ENCODE measurements at regions not wholly inside any gene's neighbourhood (a gene's known extent, or its start where the extent isn't known, plus 50 kb on each side); places are given as distances from the start of the nearest gene placed in this dataset.

- Histone ChIP-seq H3K4me3 (ENCODE audit: low read length) (no peak overlapping the region), H3K36me3 (ENCODE audit: insufficient read depth, low read length) (no peaks in the 10 kb centered on the region), H3K27ac (ENCODE audit: low read depth, low read length) (no peak overlapping the region), H3K9me3 (ENCODE audit: insufficient read depth, low read depth, low read length) (no peaks in the 10 kb centered on the region), H3K27me3 (ENCODE audit: insufficient read depth, low read length) (no peaks in the 10 kb centered on the region), H3K4me1 (ENCODE audit: insufficient read depth, low read length) (no peaks in the 10 kb centered on the region), H3K9ac (ENCODE audit: low read depth, low read length) (no peak overlapping the region)
- WGBS: 90% methylated on average over 2 of the region's 3 CpGs
Observed at GRCh38 chr4:36884151-36884550, 360.4 kb upstream of the NWD2 start.

GRCh38 chr4:36891971-36892370, 352.6 kb upstream of the NWD2 start:
- no peak overlapping the region for H3K9ac ChIP-seq (ENCODE audit: low read depth, low read length)
- H3K4me3 ChIP-seq (ENCODE audit: low read length): no peak overlapping the region
- no peaks in the 10 kb centered on the region for H3K27me3 ChIP-seq (ENCODE audit: insufficient read depth, low read length)
- H3K9me3 ChIP-seq (ENCODE audit: insufficient read depth, low read depth, low read length): no peaks in the 10 kb centered on the region
- no peaks in the 10 kb centered on the region for H3K36me3 ChIP-seq (ENCODE audit: insufficient read depth, low read length)
- no peak overlapping the region for H3K27ac ChIP-seq (ENCODE audit: low read depth, low read length)
- H3K4me1 ChIP-seq (ENCODE audit: insufficient read depth, low read length): no peaks in the 10 kb centered on the region
- WGBS: 92% methylated on average over 2 of the region's 2 CpGs

GRCh38 chr4:36900446-36900987, 344.0 kb upstream of the NWD2 start:
- Histone ChIP-seq H3K27me3 (ENCODE audit: insufficient read depth, low read length) (no peaks in the 10 kb centered on the region), H3K4me1 (ENCODE audit: insufficient read depth, low read length) (peaks cover 6% of the 10 kb centered on the region; the same call in 1 of the 2 replicates), H3K27ac (ENCODE audit: low read depth, low read length) (no peak overlapping the region), H3K9ac (ENCODE audit: low read depth, low read length) (no peak overlapping the region), H3K4me3 (ENCODE audit: low read length) (no peak overlapping the region), H3K9me3 (ENCODE audit: insufficient read depth, low read depth, low read length) (0 out of 2 replicates have a peak, but pooled peaks cover 3% of the 10 kb centered on the region), H3K36me3 (ENCODE audit: insufficient read depth, low read length) (no peaks in the 10 kb centered on the region)
- WGBS: 73% methylated on average over 4 of the region's 4 CpGs

- Histone ChIP-seq H3K36me3 (ENCODE audit: insufficient read depth, low read length) (no peaks in the 10 kb centered on the region), H3K27me3 (ENCODE audit: insufficient read depth, low read length) (no peaks in the 10 kb centered on the region), H3K4me3 (ENCODE audit: low read length) (no peak overlapping the region), H3K9ac (ENCODE audit: low read depth, low read length) (no peak overlapping the region), H3K9me3 (ENCODE audit: insufficient read depth, low read depth, low read length) (no peaks in the 10 kb centered on the region), H3K27ac (ENCODE audit: low read depth, low read length) (no peak overlapping the region), H3K4me1 (ENCODE audit: insufficient read depth, low read length) (peaks cover 6% of the 10 kb centered on the region; the same call in 1 of the 2 replicates)
- 92% methylated on average over 3 of the region's 3 CpGs for WGBS
Observed at GRCh38 chr4:36904823-36905222, 339.7 kb upstream of the NWD2 start.

- H3K27me3 ChIP-seq (ENCODE audit: insufficient read depth, low read length): no peaks in the 10 kb centered on the region
- no peaks in the 10 kb centered on the region for H3K36me3 ChIP-seq (ENCODE audit: insufficient read depth, low read length)
- no peak overlapping the region for H3K27ac ChIP-seq (ENCODE audit: low read depth, low read length)
- no peaks in the 10 kb centered on the region; the same call in 1 of the 2 replicates for H3K4me1 ChIP-seq (ENCODE audit: insufficient read depth, low read length)
- H3K4me3 ChIP-seq (ENCODE audit: low read length): no peak overlapping the region
- 95% methylated on average over 4 of the region's 5 CpGs for WGBS
- no peak overlapping the region for H3K9ac ChIP-seq (ENCODE audit: low read depth, low read length)
- no peaks in the 10 kb centered on the region for H3K9me3 ChIP-seq (ENCODE audit: insufficient read depth, low read depth, low read length)
Observed at GRCh38 chr4:36914106-36914505, 330.4 kb upstream of the NWD2 start.

- no peaks in the 10 kb centered on the region for H3K9me3 ChIP-seq (ENCODE audit: insufficient read depth, low read depth, low read length)
- WGBS: 70% methylated on average over 2 of the region's 2 CpGs
Observed at GRCh38 chr4:36915717-36916116, 328.8 kb upstream of the NWD2 start.

GRCh38 chr4:36917413-36917812, 327.1 kb upstream of the NWD2 start:
- Histone ChIP-seq H3K27me3 (ENCODE audit: insufficient read depth, low read length) (no peaks in the 10 kb centered on the region), H3K36me3 (ENCODE audit: insufficient read depth, low read length) (no peaks in the 10 kb centered on the region)
- 89% methylated on average over 6 of the region's 6 CpGs for WGBS

More at GRCh38 chr4:36915717-36916116, 328.8 kb upstream of the NWD2 start:
- no peak overlapping the region for H3K4me3 ChIP-seq (ENCODE audit: low read length)
- no peak overlapping the region for H3K9ac ChIP-seq (ENCODE audit: low read depth, low read length)
- no peaks in the 10 kb centered on the region; the same call in 1 of the 2 replicates for H3K4me1 ChIP-seq (ENCODE audit: insufficient read depth, low read length)
- no peaks in the 10 kb centered on the region for H3K27me3 ChIP-seq (ENCODE audit: insufficient read depth, low read length)
- no peak overlapping the region for H3K27ac ChIP-seq (ENCODE audit: low read depth, low read length)
- no peaks in the 10 kb centered on the region for H3K36me3 ChIP-seq (ENCODE audit: insufficient read depth, low read length)

GRCh38 chr4:36919721-36920120, 324.8 kb upstream of the NWD2 start:
- Histone ChIP-seq H3K27me3 (ENCODE audit: insufficient read depth, low read length) (no peaks in the 10 kb centered on the region), H3K36me3 (ENCODE audit: insufficient read depth, low read length) (no peaks in the 10 kb centered on the region), H3K9ac (ENCODE audit: low read depth, low read length) (no peak overlapping the region), H3K4me1 (ENCODE audit: insufficient read depth, low read length) (peaks cover 4% of the 10 kb centered on the region; the same call in 1 of the 2 replicates), H3K4me3 (ENCODE audit: low read length) (no peak overlapping the region), H3K9me3 (ENCODE audit: insufficient read depth, low read depth, low read length) (no peaks in the 10 kb centered on the region), H3K27ac (ENCODE audit: low read depth, low read length) (no peak overlapping the region)
- 78% methylated on average over 2 of the region's 2 CpGs for WGBS

More at GRCh38 chr4:36917413-36917812, 327.1 kb upstream of the NWD2 start:
- no peak overlapping the region for H3K4me3 ChIP-seq (ENCODE audit: low read length)
- no peaks in the 10 kb centered on the region for H3K9me3 ChIP-seq (ENCODE audit: insufficient read depth, low read depth, low read length)
- no peak overlapping the region for H3K9ac ChIP-seq (ENCODE audit: low read depth, low read length)
- H3K4me1 ChIP-seq (ENCODE audit: insufficient read depth, low read length): no peaks in the 10 kb centered on the region; the same call in 1 of the 2 replicates
- no peak overlapping the region for H3K27ac ChIP-seq (ENCODE audit: low read depth, low read length)

- no peak overlapping the region for H3K27ac ChIP-seq (ENCODE audit: low read depth, low read length)
- H3K4me3 ChIP-seq (ENCODE audit: low read length): no peak overlapping the region
- H3K9me3 ChIP-seq (ENCODE audit: insufficient read depth, low read depth, low read length): no peaks in the 10 kb centered on the region
Observed at GRCh38 chr4:36921476-36922216, 322.9 kb upstream of the NWD2 start.

GRCh38 chr4:36930562-36931111, 313.9 kb upstream of the NWD2 start:
- H3K4me3 ChIP-seq (ENCODE audit: low read length): no peak overlapping the region
- 85% methylated on average over 1 of the region's 1 CpG for WGBS
- H3K27ac ChIP-seq (ENCODE audit: low read depth, low read length): no peak overlapping the region
- no peaks in the 10 kb centered on the region for H3K4me1 ChIP-seq (ENCODE audit: insufficient read depth, low read length)
- no peak overlapping the region for H3K9ac ChIP-seq (ENCODE audit: low read depth, low read length)
- no peaks in the 10 kb centered on the region for H3K36me3 ChIP-seq (ENCODE audit: insufficient read depth, low read length)
- no peaks in the 10 kb centered on the region for H3K27me3 ChIP-seq (ENCODE audit: insufficient read depth, low read length)
- H3K9me3 ChIP-seq (ENCODE audit: insufficient read depth, low read depth, low read length): no peaks in the 10 kb centered on the region

More at GRCh38 chr4:36921476-36922216, 322.9 kb upstream of the NWD2 start:
- H3K27me3 ChIP-seq (ENCODE audit: insufficient read depth, low read length): no peaks in the 10 kb centered on the region
- H3K36me3 ChIP-seq (ENCODE audit: insufficient read depth, low read length): no peaks in the 10 kb centered on the region
- H3K9ac ChIP-seq (ENCODE audit: low read depth, low read length): no peak overlapping the region
- H3K4me1 ChIP-seq (ENCODE audit: insufficient read depth, low read length): 0 out of 2 replicates have a peak, but pooled peaks cover 4% of the 10 kb centered on the region

- no peaks in the 10 kb centered on the region for H3K27me3 ChIP-seq (ENCODE audit: insufficient read depth, low read length)
- 93% methylated on average over 2 of the region's 2 CpGs for WGBS
- no peak overlapping the region for H3K4me3 ChIP-seq (ENCODE audit: low read length)
- no peak overlapping the region for H3K9ac ChIP-seq (ENCODE audit: low read depth, low read length)
- H3K4me1 ChIP-seq (ENCODE audit: insufficient read depth, low read length): no peaks in the 10 kb centered on the region
- no peak overlapping the region for H3K27ac ChIP-seq (ENCODE audit: low read depth, low read length)
- H3K36me3 ChIP-seq (ENCODE audit: insufficient read depth, low read length): no peaks in the 10 kb centered on the region
- no peaks in the 10 kb centered on the region for H3K9me3 ChIP-seq (ENCODE audit: insufficient read depth, low read depth, low read length)
Observed at GRCh38 chr4:36944232-36944631, 300.3 kb upstream of the NWD2 start.

All from HUES64 (cell line).